Bronchial epithelial cell (primary cell): ENCODE measurements at regions not wholly inside any gene's neighbourhood (a gene's known extent, or its start where the extent isn't known, plus 50 kb on each side); places are given as distances from the start of the nearest gene placed in this dataset.
A peak's percentile ranks its signal among the peaks of the same experiment; 100 is the strongest.
"Not testable (repeated sequence)": the region's sequence is repeated elsewhere in the genome, so short reads cannot be mapped to it uniquely, and the experiment has no call there.

Source experiments
- DNase-seq: peaks from one replicate; pipeline ENCODE4 v3.0.0-alpha.2; 2010; ENCODE audit warnings: low read depth
- FAIRE-seq: peaks from 2 replicates; lab custom pipeline; 2011; peaks lifted over from hg19 to GRCh38; lab: Jason Lieb, UNC
- H3K27me3 ChIP-seq: 2 replicates; pipeline ENCODE4 v1.5.1; 2011; ENCODE audit warnings: low read length; ENCODE audit not compliant: control insufficient read depth, insufficient read depth
- H3K36me3 ChIP-seq: 2 replicates; pipeline ENCODE4 v1.5.1; 2011; ENCODE audit warnings: low read length; ENCODE audit not compliant: control insufficient read depth, insufficient read depth
- H3K4me3 ChIP-seq: 2 replicates; pipeline ENCODE4 v1.5.1; 2011; ENCODE audit warnings: mild to moderate bottlenecking, low read depth, low read length, control low read depth
- CTCF ChIP-seq: IDR thresholded peaks from 2 replicates; pipeline ENCODE4 v1.5.1; 2011; ENCODE audit warnings: mild to moderate bottlenecking, moderate library complexity, low read length, control low read depth, inconsistent platforms; ENCODE audit not compliant: insufficient read depth, severe bottlenecking

GRCh38 chr15:62363913-62364312 is 198.8 kb upstream of the C2CD4B start:
- FAIRE-seq (no peak), DNase-seq (no peak)
- H3K27me3 ChIP-seq: no peaks in the 10 kb centered on the region

GRCh38 chr15:62365795-62366442 is 200.8 kb upstream of the C2CD4B start:
- H3K4me3 ChIP-seq: no peak overlapping the region
- peak; percentile 73 for FAIRE-seq
- H3K27me3 ChIP-seq: no peaks in the 10 kb centered on the region
- no peaks in the 10 kb centered on the region for H3K36me3 ChIP-seq
- DNase-seq: peak; percentile 58
- no peak for TF ChIP-seq CTCF

More at GRCh38 chr15:62363913-62364312, 198.8 kb upstream of the C2CD4B start:
- Histone ChIP-seq H3K36me3 (no peaks in the 10 kb centered on the region), H3K4me3 (no peak overlapping the region)
- no peak for TF ChIP-seq CTCF

- DNase-seq: no peak
- FAIRE-seq: no peak
- H3K27me3 ChIP-seq: no peaks in the 10 kb centered on the region
- no peak for TF ChIP-seq CTCF
- H3K4me3 ChIP-seq: no peak overlapping the region
- no peaks in the 10 kb centered on the region for H3K36me3 ChIP-seq
Measured at GRCh38 chr15:62369454-62369853, 204.4 kb upstream of the C2CD4B start.

GRCh38 chr15:62371683-62372082 is 206.6 kb upstream of the C2CD4B start:
- FAIRE-seq, H3K36me3 ChIP-seq, H3K4me3 ChIP-seq: not testable (repeated sequence)

GRCh38 chr15:62377736-62378480 is 212.8 kb upstream of the C2CD4B start:
- DNase-seq (no peak), FAIRE-seq (no peak)
- H3K4me3 ChIP-seq: no peak overlapping the region
- H3K27me3 ChIP-seq: no peaks in the 10 kb centered on the region
- H3K36me3 ChIP-seq: no peaks in the 10 kb centered on the region
- no peak for TF ChIP-seq CTCF

More at GRCh38 chr15:62371683-62372082, 206.6 kb upstream of the C2CD4B start:
- H3K27me3 ChIP-seq, DNase-seq: not testable (repeated sequence)

- no peaks in the 10 kb centered on the region for H3K36me3 ChIP-seq
- TF ChIP-seq CTCF: no peak
- FAIRE-seq: no peak
- no peak for DNase-seq
- H3K27me3 ChIP-seq: no peaks in the 10 kb centered on the region
- H3K4me3 ChIP-seq: no peak overlapping the region
Measured at GRCh38 chr15:62378772-62379498, 213.8 kb upstream of the C2CD4B start.
